ENCODE measurements at regions not wholly inside any gene's neighbourhood (a gene's known extent, or its start where the extent isn't known, plus 50 kb on each side); places are given as distances from the start of the nearest gene placed in this dataset.

DNA sequence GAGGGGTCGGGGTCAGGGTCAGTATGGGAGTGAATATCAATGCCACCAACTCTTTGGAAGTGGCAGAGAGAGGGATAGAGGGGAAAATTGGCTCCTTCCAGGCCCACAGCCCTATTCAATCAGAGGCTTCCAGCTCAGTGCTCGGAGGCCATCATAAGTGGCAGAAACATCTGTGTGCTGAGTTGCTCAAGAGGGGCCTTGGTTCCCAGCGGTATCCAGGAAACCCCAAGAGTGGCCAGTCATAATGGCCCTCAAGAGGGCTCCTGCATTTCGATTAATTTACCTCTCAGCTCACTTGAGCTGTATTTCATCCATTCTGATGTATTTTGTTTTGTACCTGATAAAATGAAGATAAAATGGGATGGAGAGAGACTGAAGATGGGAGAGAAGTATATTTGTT, 154.3 kb upstream of the EOLA2 start:
- Histone ChIP-seq H3F3A (ENCODE audit: insufficient read depth, low read length) (no peaks in the 10 kb centered on the region), H3K4me3 (ENCODE audit: low read length) (no peak overlapping the region), H3K4me2 (ENCODE audit: low read depth, low read length) (no peak overlapping the region), H3K9me3 (replicated peaks; ENCODE audit: insufficient read depth, low read length) (no peaks in the 10 kb centered on the region), H3K36me3 (replicated peaks; ENCODE audit: insufficient read depth, low read length) (no peaks in the 10 kb centered on the region), H3K79me2 (ENCODE audit: low read length) (no peaks in the 10 kb centered on the region), H3K27me3 (replicated peaks; ENCODE audit: insufficient read depth, low read length) (no peaks in the 10 kb centered on the region), H3K27ac (ENCODE audit: low read length) (no peak overlapping the region), H3K9me2 (replicated peaks; ENCODE audit: insufficient read depth, low read length) (no peaks in the 10 kb centered on the region), H3K9ac (ENCODE audit: low read length) (no peak overlapping the region), H4K20me1 (ENCODE audit: insufficient read depth, low read length) (no peaks in the 10 kb centered on the region), H3K4me1 (ENCODE audit: low read length) (no peaks in the 10 kb centered on the region), H2AFZ (ENCODE audit: low read length) (no peak overlapping the region)
- DNase-seq, result no peak
- no peak for TF ChIP-seq EZH2 (optimal IDR thresholded peaks at IDR 0.05; ENCODE audit: low read depth, low read length)

DNA sequence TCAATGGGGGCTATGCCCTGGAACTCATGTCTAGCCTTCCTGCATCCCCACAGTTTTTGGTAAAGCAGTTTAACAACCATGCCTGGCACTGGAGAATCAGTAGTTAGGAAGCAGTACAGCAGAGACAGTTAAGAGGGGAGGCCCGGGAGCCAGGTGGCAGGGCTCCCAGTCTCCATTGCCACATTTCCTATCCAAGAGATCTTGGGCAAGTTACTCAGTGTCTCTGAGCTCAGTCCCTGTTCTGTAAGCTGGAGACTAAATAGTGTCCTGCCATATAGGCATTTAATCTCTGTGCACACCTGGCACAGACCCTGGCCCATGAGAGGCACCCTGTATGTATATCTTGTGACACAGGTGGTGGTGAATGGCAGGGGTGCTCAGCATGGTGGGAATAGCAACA, 156.1 kb upstream of the EOLA2 start:
- DNase-seq, result no peak
- Histone ChIP-seq H3K4me3 (ENCODE audit: low read length) (no peak overlapping the region), H3K9me2 (replicated peaks; ENCODE audit: insufficient read depth, low read length) (no peaks in the 10 kb centered on the region), H3K79me2 (ENCODE audit: low read length) (no peaks in the 10 kb centered on the region), H2AFZ (ENCODE audit: low read length) (no peak overlapping the region), H3F3A (ENCODE audit: insufficient read depth, low read length) (no peaks in the 10 kb centered on the region), H3K27me3 (replicated peaks; ENCODE audit: insufficient read depth, low read length) (no peaks in the 10 kb centered on the region), H3K27ac (ENCODE audit: low read length) (no peak overlapping the region), H3K9me3 (replicated peaks; ENCODE audit: insufficient read depth, low read length) (no peaks in the 10 kb centered on the region), H3K4me2 (ENCODE audit: low read depth, low read length) (no peak overlapping the region), H3K36me3 (replicated peaks; ENCODE audit: insufficient read depth, low read length) (no peaks in the 10 kb centered on the region), H3K9ac (ENCODE audit: low read length) (no peak overlapping the region), H3K4me1 (ENCODE audit: low read length) (no peaks in the 10 kb centered on the region), H4K20me1 (ENCODE audit: insufficient read depth, low read length) (no peaks in the 10 kb centered on the region)
- TF ChIP-seq, protein P1, sequence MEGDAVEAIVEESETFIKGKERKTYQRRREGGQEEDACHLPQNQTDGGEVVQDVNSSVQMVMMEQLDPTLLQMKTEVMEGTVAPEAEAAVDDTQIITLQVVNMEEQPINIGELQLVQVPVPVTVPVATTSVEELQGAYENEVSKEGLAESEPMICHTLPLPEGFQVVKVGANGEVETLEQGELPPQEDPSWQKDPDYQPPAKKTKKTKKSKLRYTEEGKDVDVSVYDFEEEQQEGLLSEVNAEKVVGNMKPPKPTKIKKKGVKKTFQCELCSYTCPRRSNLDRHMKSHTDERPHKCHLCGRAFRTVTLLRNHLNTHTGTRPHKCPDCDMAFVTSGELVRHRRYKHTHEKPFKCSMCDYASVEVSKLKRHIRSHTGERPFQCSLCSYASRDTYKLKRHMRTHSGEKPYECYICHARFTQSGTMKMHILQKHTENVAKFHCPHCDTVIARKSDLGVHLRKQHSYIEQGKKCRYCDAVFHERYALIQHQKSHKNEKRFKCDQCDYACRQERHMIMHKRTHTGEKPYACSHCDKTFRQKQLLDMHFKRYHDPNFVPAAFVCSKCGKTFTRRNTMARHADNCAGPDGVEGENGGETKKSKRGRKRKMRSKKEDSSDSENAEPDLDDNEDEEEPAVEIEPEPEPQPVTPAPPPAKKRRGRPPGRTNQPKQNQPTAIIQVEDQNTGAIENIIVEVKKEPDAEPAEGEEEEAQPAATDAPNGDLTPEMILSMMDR (IDR thresholded peaks at IDR 0.05; ENCODE audit: low read length), result no peak
- no peak for TF ChIP-seq EZH2 (optimal IDR thresholded peaks at IDR 0.05; ENCODE audit: low read depth, low read length)
- no peak for TF ChIP-seq EZH2phosphoT487 (IDR thresholded peaks at IDR 0.05; ENCODE audit: low read length)

DNA sequence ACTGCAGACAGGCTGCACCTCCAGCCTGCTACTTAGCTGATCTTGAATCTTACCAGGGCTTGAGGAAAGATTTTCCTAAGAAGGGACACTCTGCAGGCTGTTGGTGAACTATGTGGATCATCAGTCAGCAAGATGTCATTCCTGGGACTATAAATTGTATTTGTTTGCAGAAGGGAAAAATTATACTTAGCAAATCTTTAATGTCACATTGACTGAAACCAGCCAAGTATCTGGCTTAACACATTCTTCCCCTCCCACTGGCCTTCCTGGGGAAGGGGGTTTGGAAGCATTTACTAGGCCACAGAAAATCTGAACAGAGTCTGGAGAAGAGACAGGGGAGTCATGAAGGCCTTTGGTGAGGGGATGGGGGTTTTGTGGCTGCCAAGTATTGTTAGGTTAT, 156.7 kb upstream of the EOLA2 start:
- TF ChIP-seq, protein P1 (IDR thresholded peaks at IDR 0.05; ENCODE audit: low read length), result no peak
- TF ChIP-seq EZH2 (optimal IDR thresholded peaks at IDR 0.05; ENCODE audit: low read depth, low read length) (no peak), EZH2phosphoT487 (IDR thresholded peaks at IDR 0.05; ENCODE audit: low read length) (no peak)
- Histone ChIP-seq H3K4me1 (ENCODE audit: low read length) (no peaks in the 10 kb centered on the region), H3K36me3 (replicated peaks; ENCODE audit: insufficient read depth, low read length) (no peaks in the 10 kb centered on the region), H3K27ac (ENCODE audit: low read length) (no peak overlapping the region), H3K9me3 (replicated peaks; ENCODE audit: insufficient read depth, low read length) (no peaks in the 10 kb centered on the region), H3K4me2 (ENCODE audit: low read depth, low read length) (no peak overlapping the region), H3K79me2 (ENCODE audit: low read length) (no peaks in the 10 kb centered on the region), H3K4me3 (ENCODE audit: low read length) (no peak overlapping the region), H4K20me1 (ENCODE audit: insufficient read depth, low read length) (no peaks in the 10 kb centered on the region), H2AFZ (ENCODE audit: low read length) (no peak overlapping the region), H3K9ac (ENCODE audit: low read length) (no peak overlapping the region), H3K27me3 (replicated peaks; ENCODE audit: insufficient read depth, low read length) (no peaks in the 10 kb centered on the region), H3K9me2 (replicated peaks; ENCODE audit: insufficient read depth, low read length) (no peaks in the 10 kb centered on the region), H3F3A (ENCODE audit: insufficient read depth, low read length) (no peaks in the 10 kb centered on the region)
- no peak for DNase-seq

DNA sequence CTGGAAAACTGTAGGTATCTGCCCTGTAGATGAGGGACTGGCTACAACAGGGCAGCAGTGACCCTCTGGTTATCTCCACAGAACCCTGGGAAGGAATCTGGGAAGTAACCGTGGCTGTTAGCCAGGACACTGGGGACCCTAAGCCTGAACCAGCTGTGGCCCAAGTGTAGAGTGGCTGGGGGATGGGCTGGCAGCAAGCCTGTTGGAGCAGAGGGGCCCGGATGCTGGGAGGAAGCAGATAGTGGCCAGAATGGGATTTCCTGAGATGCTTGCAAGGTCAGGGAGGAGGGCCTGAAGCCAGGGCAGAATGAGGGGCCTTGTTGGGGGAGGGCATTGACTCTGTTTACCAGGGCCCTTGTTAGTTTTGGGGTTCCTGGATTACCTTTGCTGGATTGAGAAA, 161.0 kb upstream of the EOLA2 start:
- Histone ChIP-seq H3K9me2 (replicated peaks; ENCODE audit: insufficient read depth, low read length) (no peaks in the 10 kb centered on the region), H3K36me3 (replicated peaks; ENCODE audit: insufficient read depth, low read length) (no peaks in the 10 kb centered on the region), H3K27ac (ENCODE audit: low read length) (no peak overlapping the region), H4K20me1 (ENCODE audit: insufficient read depth, low read length) (no peaks in the 10 kb centered on the region), H2AFZ (ENCODE audit: low read length) (no peak overlapping the region), H3F3A (ENCODE audit: insufficient read depth, low read length) (no peaks in the 10 kb centered on the region), H3K4me1 (ENCODE audit: low read length) (no peaks in the 10 kb centered on the region), H3K4me3 (ENCODE audit: low read length) (no peak overlapping the region), H3K27me3 (replicated peaks; ENCODE audit: insufficient read depth, low read length) (no peaks in the 10 kb centered on the region), H3K4me2 (ENCODE audit: low read depth, low read length) (no peak overlapping the region), H3K79me2 (ENCODE audit: low read length) (no peaks in the 10 kb centered on the region), H3K9me3 (replicated peaks; ENCODE audit: insufficient read depth, low read length) (no peaks in the 10 kb centered on the region), H3K9ac (ENCODE audit: low read length) (no peak overlapping the region)
- DNase-seq, result no peak
- TF ChIP-seq EZH2 (optimal IDR thresholded peaks at IDR 0.05; ENCODE audit: low read depth, low read length), result no peak

Data from MM.1S (cell line).